PC-3 (cell line): ENCODE measurements at regions not wholly inside any gene's neighbourhood (a gene's known extent, or its start where the extent isn't known, plus 50 kb on each side); places are given as distances from the start of the nearest gene placed in this dataset.

Experiments used
- ATAC-seq: fragments of 200-7000 bp; cut with Tn5 transposase; 2 replicates; pipeline ENCODE4 v1.9.1; 2020; ENCODE audit warnings: mild to moderate bottlenecking, moderate library complexity
- BruUV-seq: library from RNA; stranded (reverse); fragments of 400-500 nt; replicated peaks from 2 replicates; lab custom pipeline; 2021; lab: Mats Ljungman, UMichigan
- CTCF ChIA-PET: fragments of 300-600 bp; sonication (Branson Sonifier 250); formaldehyde crosslinking; loops from one replicate; lab custom pipeline; 2022; ENCODE audit warnings: antibody characterized with exemption; lab: Charles Lee
- POLR2A ChIA-PET: fragments of 300-600 bp; sonication (Branson Sonifier 250); formaldehyde crosslinking; loops from one replicate; lab custom pipeline; 2022; ENCODE audit warnings: antibody characterized with exemption; ENCODE audit not compliant: unreplicated experiment; lab: Charles Lee
- DNase-seq: peaks from one replicate; pipeline ENCODE4 v3.0.0-alpha.2; 2015
- H2AFZ ChIP-seq: fragments of 300-600 bp; sonication (generic); 2 replicates; pipeline ENCODE4 v1.6.0; 2016; ENCODE audit warnings: antibody characterized with exemption, low read length
- H3F3A ChIP-seq: fragments of 300-600 bp; sonication (generic); one replicate; pipeline ENCODE4 v1.6.0; 2017; ENCODE audit warnings: antibody characterized with exemption, low read length, control low read depth, mild to moderate bottlenecking; ENCODE audit not compliant: unreplicated experiment
- H3K27ac ChIP-seq: fragments of 300-600 bp; sonication (generic); 2 replicates; pipeline ENCODE4 v1.5.1; 2016; ENCODE audit warnings: mild to moderate bottlenecking, low read length
- H3K27me3 ChIP-seq: fragments of 300-600 bp; sonication (generic); 2 replicates; pipeline ENCODE4 v1.6.1; 2016; ENCODE audit warnings: low read length, mixed read lengths
- H3K36me3 ChIP-seq: fragments of 300-600 bp; sonication (generic); 2 replicates; pipeline ENCODE4 v1.6.1; 2016; ENCODE audit warnings: low read depth, mixed run types, low read length, mixed read lengths
- H3K4me1 ChIP-seq: fragments of 300-600 bp; sonication (generic); 2 replicates; pipeline ENCODE4 v1.5.1; 2016; ENCODE audit warnings: low read length; ENCODE audit not compliant: insufficient read depth
- H3K4me2 ChIP-seq: fragments of 300-600 bp; sonication (generic); 2 replicates; pipeline ENCODE4 v1.6.0; 2016; ENCODE audit warnings: low read length
- H3K4me3 ChIP-seq: fragments of 300-600 bp; sonication (generic); 2 replicates; pipeline ENCODE4 v1.5.1; 2016; ENCODE audit warnings: mild to moderate bottlenecking, low read length, mixed read lengths
- H3K79me2 ChIP-seq: fragments of 300-600 bp; sonication (generic); 2 replicates; pipeline ENCODE4 v1.6.1; 2017; ENCODE audit warnings: low read length, mixed read lengths
- H3K9ac ChIP-seq: fragments of 300-600 bp; sonication (generic); 2 replicates; pipeline ENCODE4 v1.6.0; 2016; ENCODE audit warnings: mild to moderate bottlenecking, low read length
- H3K9me2 ChIP-seq: fragments of 300-600 bp; sonication (generic); replicated peaks from 2 replicates; pipeline ENCODE4 v1.6.1; 2016; ENCODE audit warnings: mixed run types, low read length, mixed read lengths
- H3K9me3 ChIP-seq: fragments of 300-600 bp; sonication (generic); 2 replicates; pipeline ENCODE4 v1.6.1; 2016; ENCODE audit warnings: low read length, mixed read lengths
- H4K20me1 ChIP-seq: fragments of 300-600 bp; sonication (generic); 2 replicates; pipeline ENCODE4 v1.6.1; 2016; ENCODE audit warnings: low read length, mixed read lengths
- CTCF ChIP-seq: fragments of 300-600 bp; sonication (generic); conservative IDR thresholded peaks from 2 replicates; pipeline ENCODE4 v1.5.1; 2017; ENCODE audit warnings: antibody characterized with exemption, low read depth, mild to moderate bottlenecking, low read length
- EZH2 ChIP-seq: fragments of 300-600 bp; sonication (generic); IDR thresholded peaks from one replicate; pipeline ENCODE4 v1.6.1; 2017; ENCODE audit warnings: antibody characterized with exemption, mild to moderate bottlenecking, low read length; ENCODE audit not compliant: unreplicated experiment
- EZH2phosphoT487 ChIP-seq: fragments of 300-600 bp; sonication (generic); IDR thresholded peaks from 2 replicates; pipeline ENCODE4 v1.6.1; 2018; ENCODE audit warnings: mild to moderate bottlenecking, antibody characterized with exemption, low read length, borderline replicate concordance
- intact Hi-C: fragments of 100-400 bp; cut with micrococcal nuclease; formaldehyde crosslinking; loops from 2 replicates; pipeline ENCODE4 v1.9.0; 2023

- H3K27me3 ChIP-seq = peaks cover 27% of the 10 kb centered on the region
- H3K4me1 ChIP-seq = no peaks in the 10 kb centered on the region
- no peaks in the 10 kb centered on the region for H4K20me1 ChIP-seq
- H3K4me2 ChIP-seq = no peak overlapping the region
- no peaks in the 10 kb centered on the region for H3K36me3 ChIP-seq
- H3K9me2 ChIP-seq = no peaks in the 10 kb centered on the region
- CTCF ChIA-PET = no interaction called here
- no TSS peak for BruUV-seq
- H3K9ac ChIP-seq = no peak overlapping the region
- H3K27ac ChIP-seq = no peak overlapping the region
- POLR2A ChIA-PET = no interaction called here
- ATAC-seq (no peak), DNase-seq (no peak)
- intact Hi-C loops = no loop called here
- no peak overlapping the region for H2AFZ ChIP-seq
- H3K9me3 ChIP-seq = no peaks in the 10 kb centered on the region
- TF ChIP-seq EZH2 (no peak), CTCF (no peak), EZH2phosphoT487 (no peak)
- no peaks in the 10 kb centered on the region for H3F3A ChIP-seq
- H3K79me2 ChIP-seq = no peaks in the 10 kb centered on the region
- H3K4me3 ChIP-seq = no peak overlapping the region
These were observed 96.2 kb upstream of the SYT13 start for GRCh38 chr11:45382133-45382878.

GRCh38 chr11:45379162-45379863 is 93.2 kb upstream of the SYT13 start:
- H3K27ac ChIP-seq = no peak overlapping the region
- peaks cover 51% of the 10 kb centered on the region for H3K27me3 ChIP-seq
- no peaks in the 10 kb centered on the region for H3F3A ChIP-seq
- H2AFZ ChIP-seq = no peak overlapping the region
- no peaks in the 10 kb centered on the region for H3K79me2 ChIP-seq
- H3K4me1 ChIP-seq = no peaks in the 10 kb centered on the region
- no peaks in the 10 kb centered on the region for H3K36me3 ChIP-seq
- intact Hi-C loops = no loop called here
- DNase-seq = no peak
- no peak for ATAC-seq
- no TSS peak for BruUV-seq
- H3K9ac ChIP-seq = no peak overlapping the region
- POLR2A ChIA-PET = no interaction called here
- H3K9me2 ChIP-seq = no peaks in the 10 kb centered on the region
- CTCF ChIA-PET = no interaction called here
- H3K4me2 ChIP-seq = no peak overlapping the region
- H3K9me3 ChIP-seq = no peaks in the 10 kb centered on the region
- no peak for TF ChIP-seq EZH2phosphoT487
- TF ChIP-seq EZH2 = no peak
- TF ChIP-seq CTCF = no peak
- H4K20me1 ChIP-seq = no peaks in the 10 kb centered on the region
- no peak overlapping the region for H3K4me3 ChIP-seq

GRCh38 chr11:45378516-45378915 is 92.4 kb upstream of the SYT13 start:
- Histone ChIP-seq H4K20me1 (no peaks in the 10 kb centered on the region), H3K36me3 (no peaks in the 10 kb centered on the region), H3K4me2 (no peak overlapping the region), H3K27me3 (peaks cover 52% of the 10 kb centered on the region), H3K9me2 (no peaks in the 10 kb centered on the region), H3K9ac (no peak overlapping the region), H3K9me3 (no peaks in the 10 kb centered on the region), H3K79me2 (no peaks in the 10 kb centered on the region), H2AFZ (no peak overlapping the region), H3K4me1 (no peaks in the 10 kb centered on the region), H3F3A (no peaks in the 10 kb centered on the region), H3K4me3 (no peak overlapping the region), H3K27ac (no peak overlapping the region)
- DNase-seq (no peak), ATAC-seq (no peak)
- ChIA-PET POLR2A (no interaction called here), CTCF (no interaction called here)
- intact Hi-C loops = no loop called here
- BruUV-seq = no TSS peak
- TF ChIP-seq EZH2phosphoT487 = no peak
- no peak for TF ChIP-seq CTCF
- TF ChIP-seq EZH2 = no peak
